HL-60 (cell line): ENCODE measurements at regions not wholly inside any gene's neighbourhood (a gene's known extent, or its start where the extent isn't known, plus 50 kb on each side); places are given as distances from the start of the nearest gene placed in this dataset.

ENCODE experiments used
- DNase-seq, 2 experiments: peaks; one replicate each; pipeline ENCODE4 v3.0.0-alpha.2; 2010 to 2020; ENCODE audit warnings: low read depth in 1 of 2, low spot score in 1 of 2
- H3K27ac ChIP-seq: fragments of 250-450 bp; sonication (Bioruptor Pico); replicated peaks from 2 replicates; pipeline ENCODE4 v1.5.1; 2020; ENCODE audit warnings: mild to moderate bottlenecking, moderate library complexity
- H3K27me3 ChIP-seq: fragments of 250-450 bp; sonication (Bioruptor Pico); 2 replicates; pipeline ENCODE4 v1.5.1; 2021; ENCODE audit warnings: mild to moderate bottlenecking, moderate library complexity; ENCODE audit not compliant: insufficient read depth, poor library complexity, severe bottlenecking
- H3K4me3 ChIP-seq: replicated peaks from 2 replicates; pipeline ENCODE4 v1.5.1; 2011; ENCODE audit warnings: mild to moderate bottlenecking, control low read depth, low read length; ENCODE audit not compliant: insufficient read depth
- GABPA ChIP-seq: IDR thresholded peaks from 2 replicates; pipeline ENCODE4 v1.6.1; 2012; ENCODE audit warnings: low read depth
- POLR2AphosphoS5 ChIP-seq: IDR thresholded peaks from 2 replicates; pipeline ENCODE4 v1.6.1; 2012; ENCODE audit warnings: low read depth
- SPI1 ChIP-seq: IDR thresholded peaks from 2 replicates; pipeline ENCODE4 v1.6.1; 2012; ENCODE audit warnings: low read depth, mild to moderate bottlenecking, borderline replicate concordance
- TF ChIP-seq, protein P1 (sequence below): IDR thresholded peaks from one replicate; pipeline ENCODE4 v1.5.1; 2011; ENCODE audit warnings: low read length, control low read depth, inconsistent platforms; ENCODE audit not compliant: insufficient read depth
- TF ChIP-seq, protein P2 (sequence below): IDR thresholded peaks from 2 replicates; pipeline ENCODE4 v1.6.1; 2012; ENCODE audit warnings: low read depth; ENCODE audit not compliant: insufficient replicate concordance

DNA sequence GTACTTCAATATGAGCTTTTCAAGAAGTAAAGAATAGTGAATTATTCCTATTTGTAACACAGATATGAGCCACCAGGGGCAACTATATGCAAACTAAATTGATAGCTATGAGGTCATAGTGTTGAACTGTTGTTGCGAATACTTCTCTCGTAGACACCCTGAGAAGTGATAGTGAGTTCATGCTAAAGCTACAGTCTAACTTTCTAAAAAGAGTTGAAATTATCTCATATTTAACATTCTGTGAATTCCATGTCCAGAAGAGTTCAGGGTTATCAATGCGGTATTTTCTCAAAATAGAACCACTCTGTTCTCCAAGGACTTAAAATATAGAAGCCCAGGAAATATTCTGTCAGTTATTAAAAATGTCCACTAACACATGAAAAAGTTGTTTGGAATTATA is 185.4 kb downstream of the AASDHPPT start:
- TF ChIP-seq SPI1: no peak
- TF ChIP-seq, protein P1, sequence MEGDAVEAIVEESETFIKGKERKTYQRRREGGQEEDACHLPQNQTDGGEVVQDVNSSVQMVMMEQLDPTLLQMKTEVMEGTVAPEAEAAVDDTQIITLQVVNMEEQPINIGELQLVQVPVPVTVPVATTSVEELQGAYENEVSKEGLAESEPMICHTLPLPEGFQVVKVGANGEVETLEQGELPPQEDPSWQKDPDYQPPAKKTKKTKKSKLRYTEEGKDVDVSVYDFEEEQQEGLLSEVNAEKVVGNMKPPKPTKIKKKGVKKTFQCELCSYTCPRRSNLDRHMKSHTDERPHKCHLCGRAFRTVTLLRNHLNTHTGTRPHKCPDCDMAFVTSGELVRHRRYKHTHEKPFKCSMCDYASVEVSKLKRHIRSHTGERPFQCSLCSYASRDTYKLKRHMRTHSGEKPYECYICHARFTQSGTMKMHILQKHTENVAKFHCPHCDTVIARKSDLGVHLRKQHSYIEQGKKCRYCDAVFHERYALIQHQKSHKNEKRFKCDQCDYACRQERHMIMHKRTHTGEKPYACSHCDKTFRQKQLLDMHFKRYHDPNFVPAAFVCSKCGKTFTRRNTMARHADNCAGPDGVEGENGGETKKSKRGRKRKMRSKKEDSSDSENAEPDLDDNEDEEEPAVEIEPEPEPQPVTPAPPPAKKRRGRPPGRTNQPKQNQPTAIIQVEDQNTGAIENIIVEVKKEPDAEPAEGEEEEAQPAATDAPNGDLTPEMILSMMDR: no peak
- no peak for TF ChIP-seq GABPA
- TF ChIP-seq POLR2AphosphoS5: no peak
- TF ChIP-seq, protein P2, sequence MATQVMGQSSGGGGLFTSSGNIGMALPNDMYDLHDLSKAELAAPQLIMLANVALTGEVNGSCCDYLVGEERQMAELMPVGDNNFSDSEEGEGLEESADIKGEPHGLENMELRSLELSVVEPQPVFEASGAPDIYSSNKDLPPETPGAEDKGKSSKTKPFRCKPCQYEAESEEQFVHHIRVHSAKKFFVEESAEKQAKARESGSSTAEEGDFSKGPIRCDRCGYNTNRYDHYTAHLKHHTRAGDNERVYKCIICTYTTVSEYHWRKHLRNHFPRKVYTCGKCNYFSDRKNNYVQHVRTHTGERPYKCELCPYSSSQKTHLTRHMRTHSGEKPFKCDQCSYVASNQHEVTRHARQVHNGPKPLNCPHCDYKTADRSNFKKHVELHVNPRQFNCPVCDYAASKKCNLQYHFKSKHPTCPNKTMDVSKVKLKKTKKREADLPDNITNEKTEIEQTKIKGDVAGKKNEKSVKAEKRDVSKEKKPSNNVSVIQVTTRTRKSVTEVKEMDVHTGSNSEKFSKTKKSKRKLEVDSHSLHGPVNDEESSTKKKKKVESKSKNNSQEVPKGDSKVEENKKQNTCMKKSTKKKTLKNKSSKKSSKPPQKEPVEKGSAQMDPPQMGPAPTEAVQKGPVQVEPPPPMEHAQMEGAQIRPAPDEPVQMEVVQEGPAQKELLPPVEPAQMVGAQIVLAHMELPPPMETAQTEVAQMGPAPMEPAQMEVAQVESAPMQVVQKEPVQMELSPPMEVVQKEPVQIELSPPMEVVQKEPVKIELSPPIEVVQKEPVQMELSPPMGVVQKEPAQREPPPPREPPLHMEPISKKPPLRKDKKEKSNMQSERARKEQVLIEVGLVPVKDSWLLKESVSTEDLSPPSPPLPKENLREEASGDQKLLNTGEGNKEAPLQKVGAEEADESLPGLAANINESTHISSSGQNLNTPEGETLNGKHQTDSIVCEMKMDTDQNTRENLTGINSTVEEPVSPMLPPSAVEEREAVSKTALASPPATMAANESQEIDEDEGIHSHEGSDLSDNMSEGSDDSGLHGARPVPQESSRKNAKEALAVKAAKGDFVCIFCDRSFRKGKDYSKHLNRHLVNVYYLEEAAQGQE: no peak
- Histone ChIP-seq H3K27me3 (no peaks in the 10 kb centered on the region), H3K4me3 (no peak overlapping the region), H3K27ac (no peak overlapping the region)
- no peak for DNase-seq

DNA sequence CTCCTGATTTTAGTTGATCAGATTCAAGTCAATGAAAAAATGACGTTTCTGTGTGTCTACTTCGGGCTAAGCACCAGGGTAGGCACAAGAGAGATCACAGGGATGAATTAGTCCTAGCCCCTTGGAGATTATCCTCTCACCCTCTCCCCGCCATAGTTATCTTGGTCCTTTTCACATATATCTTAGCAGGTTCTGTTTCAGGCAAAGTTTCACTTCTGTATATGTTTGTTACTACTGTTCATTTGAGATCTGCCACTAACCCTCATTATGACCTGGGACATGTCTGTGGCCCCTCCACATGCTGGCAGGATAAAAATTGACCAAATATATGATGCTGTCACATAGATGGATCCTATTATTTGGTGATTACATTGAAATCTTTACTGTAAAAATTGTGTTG is 186.1 kb downstream of the AASDHPPT start:
- no peak overlapping the region for H3K4me3 ChIP-seq
- no peak for DNase-seq
- TF ChIP-seq, protein P2: no peak
- no peaks in the 10 kb centered on the region for H3K27me3 ChIP-seq
- H3K27ac ChIP-seq: no peak overlapping the region

DNA sequence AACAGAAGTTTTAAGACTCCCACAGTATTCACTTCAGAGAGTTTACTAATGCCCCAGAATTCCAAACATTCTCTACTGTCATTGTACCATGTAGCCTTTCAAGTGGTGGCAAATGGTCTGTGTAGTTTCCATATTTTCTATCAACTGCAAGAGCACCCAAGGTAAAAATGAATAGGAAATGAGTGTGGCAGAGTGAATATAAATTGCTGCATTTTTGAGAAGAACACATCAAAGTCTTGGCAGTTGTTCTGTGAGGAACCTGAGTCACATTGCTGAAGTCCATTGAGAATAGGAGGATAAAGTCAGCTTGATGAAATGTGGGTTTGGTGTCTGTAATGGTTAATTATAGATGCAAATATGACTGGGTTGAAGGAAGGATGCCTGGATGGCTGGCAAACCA is 193.6 kb downstream of the AASDHPPT start:
- DNase-seq: no peak
- no peaks in the 10 kb centered on the region for H3K27me3 ChIP-seq
- no peak overlapping the region for H3K27ac ChIP-seq
- no peak for TF ChIP-seq GABPA
- no peak for TF ChIP-seq POLR2AphosphoS5
- no peak for TF ChIP-seq SPI1
- TF ChIP-seq, protein P1: no peak
- TF ChIP-seq, protein P2: no peak
- no peak overlapping the region for H3K4me3 ChIP-seq

DNA sequence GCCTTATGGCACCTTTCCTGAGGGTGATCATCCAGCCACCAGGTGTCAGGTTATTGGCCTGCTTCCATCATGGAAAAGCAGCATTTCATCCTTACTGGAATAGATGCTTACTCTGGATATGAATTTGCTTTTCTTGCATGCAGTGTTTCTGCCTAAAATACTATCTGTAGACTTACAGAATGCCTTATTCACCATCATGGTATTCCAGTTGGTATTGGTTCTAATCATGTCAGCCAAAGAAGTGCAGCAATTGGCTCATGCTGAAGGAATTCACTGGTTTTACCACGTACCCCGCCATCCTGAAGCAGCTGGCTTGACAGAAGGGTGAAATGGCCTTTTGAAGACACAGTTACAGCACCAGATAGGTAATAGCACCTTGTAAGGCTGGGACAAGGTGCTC is 194.2 kb downstream of the AASDHPPT start:
- Histone ChIP-seq H3K27ac (no peak overlapping the region), H3K4me3 (no peak overlapping the region), H3K27me3 (no peaks in the 10 kb centered on the region)
- TF ChIP-seq GABPA (no peak), POLR2AphosphoS5 (no peak), SPI1 (no peak)
- TF ChIP-seq, protein P2: no peak
- TF ChIP-seq, protein P1: no peak
- DNase-seq: no peak
